ENCODE measurements at regions not wholly inside any gene's neighbourhood (a gene's known extent, or its start where the extent isn't known, plus 50 kb on each side); places are given as distances from the start of the nearest gene placed in this dataset.

DNA sequence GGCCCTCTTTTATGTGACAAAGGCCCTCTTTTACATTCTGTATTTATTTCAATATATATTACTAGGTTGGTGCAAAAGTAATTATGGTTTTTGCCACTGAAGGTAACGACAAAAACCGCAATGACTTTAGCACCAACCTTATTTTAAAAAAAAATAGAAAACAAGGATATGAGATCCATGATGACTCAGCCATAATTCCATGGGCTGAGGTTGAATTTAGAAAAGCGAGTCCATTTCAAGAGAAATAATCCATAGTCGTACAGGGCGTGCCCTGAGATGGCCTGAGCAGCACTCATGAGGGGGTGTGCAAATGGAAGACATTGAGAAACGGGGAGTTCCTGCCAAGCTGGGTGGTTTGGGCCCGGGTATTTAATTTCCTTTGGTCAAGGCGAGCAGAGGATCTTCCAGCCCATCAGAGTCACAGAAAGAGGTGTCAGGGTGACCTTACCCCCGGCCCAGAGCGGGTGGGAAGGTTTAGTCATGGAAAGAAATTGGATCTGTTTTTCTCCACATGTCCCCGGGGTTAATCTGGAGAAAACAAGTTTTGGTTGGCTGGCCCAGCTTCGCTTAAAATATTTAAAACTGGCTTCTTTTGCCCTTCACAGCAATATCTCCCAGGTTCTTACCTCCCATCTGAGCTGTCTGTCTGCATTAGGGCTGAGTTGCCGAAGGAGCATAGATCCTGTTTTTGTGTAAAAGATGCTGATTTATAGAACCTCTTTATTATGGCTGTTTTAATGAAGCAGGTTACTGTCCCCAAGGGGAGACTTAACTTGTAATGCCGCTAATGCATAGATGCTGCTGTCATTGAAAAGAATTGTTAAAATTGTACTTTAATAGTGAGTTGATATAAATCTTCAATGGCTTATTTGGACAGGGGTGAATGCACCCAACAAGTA lies 255.6 kb downstream of the PREX1 start:
- DNase-seq: no peak

DNA sequence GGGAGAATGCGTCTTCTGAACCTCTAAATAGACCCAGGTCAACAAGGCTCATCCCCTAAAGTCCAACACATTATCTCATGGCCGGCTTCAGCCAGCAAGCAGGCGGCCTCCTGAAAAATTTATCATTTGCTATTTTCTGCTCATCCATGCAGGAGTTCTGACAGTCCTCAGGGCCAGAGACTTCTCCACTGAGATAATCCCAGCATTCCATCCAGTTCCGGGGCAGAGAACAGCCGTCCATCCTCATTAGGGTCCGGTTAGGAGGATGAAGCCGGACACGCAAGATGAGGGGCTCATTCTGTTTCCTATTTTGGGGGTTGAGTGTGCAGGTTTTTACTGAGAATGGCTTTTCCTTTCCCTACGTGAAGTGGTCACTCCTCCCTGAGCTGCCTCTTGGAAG lies 258.1 kb downstream of the PREX1 start:
- no peak for DNase-seq

DNA sequence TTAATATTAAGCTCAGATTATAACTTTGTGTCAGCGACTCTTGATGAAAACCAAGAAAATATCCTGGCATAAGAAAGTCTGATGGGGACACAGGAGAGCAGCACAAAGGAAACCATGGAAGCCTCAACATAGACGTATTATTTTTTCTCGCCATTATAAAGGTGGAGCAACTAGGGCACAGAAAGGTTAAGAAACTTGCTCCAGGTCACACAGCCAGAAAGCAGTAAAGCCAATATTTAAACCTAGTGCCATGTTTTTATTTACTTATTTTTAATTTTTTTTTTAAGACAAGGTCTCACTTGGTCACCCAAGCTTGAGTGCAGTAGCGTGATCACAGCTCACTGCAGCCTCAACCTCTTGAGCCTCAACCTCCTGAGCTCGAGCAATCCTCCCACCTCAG lies 259.3 kb downstream of the PREX1 start:
- no peak for DNase-seq

DNA sequence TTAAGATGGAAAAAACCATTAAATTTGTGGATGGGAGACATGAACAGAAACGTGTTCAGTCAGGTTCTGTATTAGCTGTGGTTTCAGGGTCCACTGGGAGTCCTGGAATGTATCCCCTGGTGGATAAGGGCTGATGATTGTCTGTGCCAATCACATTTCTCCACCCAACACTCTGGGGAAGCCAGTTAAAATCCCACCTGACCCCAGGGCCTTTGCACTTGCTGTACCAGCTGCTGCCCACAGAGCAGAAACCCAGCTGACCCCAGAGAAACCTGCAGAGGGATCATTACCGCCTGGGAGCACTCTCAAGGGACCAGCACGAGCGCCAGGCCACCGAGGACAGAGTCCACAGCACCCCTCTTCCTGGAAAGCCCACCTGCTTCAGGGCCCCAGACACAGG lies 260.7 kb downstream of the PREX1 start:
- DNase-seq: no peak

GRCh38 chr20:48564982-48565539 lies 262.7 kb downstream of the PREX1 start:
- no peak for DNase-seq

GRCh38 chr20:48563191-48563870 lies 264.5 kb downstream of the PREX1 start:
- DNase-seq: no peak

GRCh38 chr20:48562586-48563116 lies 265.1 kb downstream of the PREX1 start:
- no peak for DNase-seq

DNA sequence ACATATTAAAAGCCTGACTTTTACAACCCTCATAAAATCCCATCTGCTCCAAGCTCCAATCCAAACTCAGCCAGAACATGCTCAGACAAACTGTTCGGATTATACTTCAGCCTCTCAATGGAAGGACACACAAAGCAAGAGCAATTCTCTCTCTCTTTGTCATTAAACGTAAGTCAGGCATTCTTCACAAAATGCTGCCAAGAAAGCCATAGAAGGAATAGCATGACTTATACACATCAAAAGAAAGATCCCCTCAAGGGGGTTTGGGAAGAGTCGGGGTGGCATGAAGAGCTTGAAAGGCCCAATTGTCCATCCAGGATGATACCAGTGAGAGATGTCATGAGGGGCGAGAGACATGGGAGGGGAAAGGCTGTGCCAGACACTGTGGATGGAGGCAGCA lies 268.9 kb downstream of the PREX1 start:
- no peak for DNase-seq

DNA sequence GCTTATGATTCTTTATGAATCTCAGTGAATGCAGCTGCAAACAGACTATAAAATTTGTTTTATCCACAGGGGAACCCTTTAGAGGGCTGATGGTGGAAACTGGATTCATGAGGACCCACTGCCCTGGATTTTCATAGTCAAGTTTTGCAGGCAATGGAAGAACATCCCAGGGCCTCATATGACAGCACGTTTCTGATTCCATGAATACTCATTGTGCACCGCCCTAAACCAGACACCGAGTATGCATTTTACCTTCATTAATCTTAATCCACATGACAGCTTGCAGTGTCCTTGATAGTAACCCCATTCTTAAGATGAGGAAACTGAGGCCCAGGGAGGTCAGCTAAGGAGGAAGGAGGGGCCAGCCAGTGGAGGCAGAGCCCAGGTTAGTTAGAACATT lies 270.4 kb downstream of the PREX1 start:
- no peak for DNase-seq

GRCh38 chr20:48556956-48557355 lies 270.8 kb downstream of the PREX1 start:
- no peak for DNase-seq

DNA sequence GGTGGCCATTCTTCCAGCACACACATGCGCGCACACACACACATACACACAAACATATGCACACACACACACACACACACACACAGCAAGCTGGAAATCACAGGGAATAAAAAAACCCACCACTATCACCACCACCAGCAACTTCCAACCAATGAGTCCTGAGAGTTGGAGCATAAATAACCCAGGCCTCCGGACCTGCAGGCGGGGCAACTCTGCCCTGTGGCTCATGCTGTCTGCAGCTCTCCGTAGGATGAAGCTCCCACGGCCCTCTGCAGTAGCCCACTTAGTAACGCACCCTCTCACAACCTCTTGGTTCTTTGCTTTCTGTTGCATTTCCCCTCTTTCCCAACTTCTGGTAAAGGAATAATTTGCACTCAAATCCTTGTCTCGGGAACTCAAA lies 275.2 kb downstream of the PREX1 start:
- DNase-seq: no peak

GRCh38 chr20:48550814-48551213 lies 277.0 kb downstream of the PREX1 start:
- DNase-seq: no peak

DNA sequence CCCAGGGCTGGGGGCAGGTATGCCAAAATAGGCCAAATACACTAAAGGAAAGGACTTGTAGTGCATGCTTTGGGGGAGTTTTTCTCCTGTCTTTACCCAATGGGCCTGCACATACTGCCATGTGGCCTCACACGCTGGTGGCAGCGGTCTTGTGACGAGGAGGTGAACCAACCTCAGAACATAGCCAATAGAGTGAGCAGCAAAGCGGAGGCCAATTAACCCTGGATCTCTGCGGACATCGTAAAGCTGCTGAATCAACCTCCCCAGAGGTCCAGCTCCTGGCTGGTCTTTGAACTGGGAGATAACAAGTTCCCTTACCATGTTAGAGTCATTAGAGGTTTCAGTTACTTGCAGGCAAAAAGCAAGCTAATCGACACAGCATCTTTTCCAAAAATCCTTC lies 280.1 kb downstream of the PREX1 start:
- no peak for DNase-seq

DNA sequence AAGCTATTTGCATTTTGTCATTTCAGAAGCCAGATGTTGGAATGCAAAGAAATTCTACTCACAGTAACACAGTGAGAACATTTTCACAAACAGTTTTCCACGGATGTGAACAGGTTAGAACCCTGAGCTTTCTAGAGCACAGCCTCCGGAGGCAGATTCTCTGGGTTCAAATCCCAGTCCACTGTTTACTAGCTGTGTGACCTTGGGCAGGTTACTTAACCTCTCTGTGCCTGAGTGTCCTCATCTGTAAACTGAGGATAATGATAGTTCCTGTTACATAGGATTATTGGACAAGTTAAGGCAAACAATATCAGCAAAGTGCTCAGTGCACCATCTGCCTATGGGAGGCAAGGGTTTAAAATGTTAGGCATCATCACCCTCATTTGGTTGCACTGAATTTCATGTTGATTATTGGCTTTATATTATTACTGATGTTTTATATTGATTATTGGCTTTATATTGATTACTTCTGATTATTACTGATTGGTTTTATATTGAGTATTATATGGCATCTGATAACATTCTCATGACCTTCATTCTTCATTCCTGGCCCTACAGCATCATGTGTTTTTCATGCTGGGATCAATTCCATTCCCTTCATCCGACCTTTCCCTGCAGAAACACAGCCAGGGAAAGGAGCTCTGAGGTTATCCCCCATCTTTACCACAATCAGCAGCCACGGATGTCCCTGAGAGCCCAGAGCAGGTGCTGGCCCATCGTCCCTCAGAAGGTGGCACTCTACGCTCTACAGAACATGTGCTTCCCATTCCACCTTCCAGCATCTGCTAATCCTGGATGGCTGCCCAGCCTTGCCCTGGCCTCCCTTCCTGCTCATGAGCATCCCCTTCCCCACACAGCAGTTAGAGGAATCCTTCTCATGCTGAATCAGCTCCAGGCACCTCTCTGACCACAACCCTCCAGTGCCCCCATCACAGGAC lies 283.1 kb downstream of the PREX1 start:
- no peak for DNase-seq

DNA sequence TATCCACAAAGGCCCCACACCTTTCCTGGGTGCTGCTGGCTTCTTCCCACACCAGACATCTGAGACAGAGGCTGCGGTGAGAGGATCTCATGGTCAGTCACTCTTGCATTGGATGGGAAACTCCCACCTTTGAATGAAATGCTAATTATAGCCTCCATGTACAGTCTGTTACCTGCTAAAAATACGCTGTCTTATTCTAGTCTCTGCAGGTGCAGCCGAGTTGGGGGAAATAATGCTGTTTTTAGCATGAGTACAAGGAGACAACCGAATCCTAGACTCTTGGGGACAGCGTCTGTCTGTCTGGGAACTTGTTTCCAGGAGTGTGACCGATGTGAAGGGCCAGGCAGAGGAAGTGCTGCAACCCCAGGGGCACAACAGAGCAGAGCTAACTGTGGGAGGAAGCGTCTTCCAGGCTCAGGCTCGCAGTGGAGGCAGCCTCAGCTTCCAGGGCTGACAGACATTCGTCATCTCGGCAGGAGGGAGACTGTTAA lies 286.2 kb downstream of the PREX1 start:
- peak in 1 of 3 donors; percentile 2 for DNase-seq

GRCh38 chr20:48538856-48539255 lies 288.9 kb downstream of the PREX1 start:
- no peak for DNase-seq

GRCh38 chr20:48538058-48538825 lies 289.6 kb downstream of the PREX1 start:
- DNase-seq: no peak

GRCh38 chr20:48536206-48536605 lies 291.6 kb downstream of the PREX1 start:
- DNase-seq: no peak

- DNase-seq: no peak
Measured at GRCh38 chr20:48535556-48535955, 292.2 kb downstream of the PREX1 start.

DNA sequence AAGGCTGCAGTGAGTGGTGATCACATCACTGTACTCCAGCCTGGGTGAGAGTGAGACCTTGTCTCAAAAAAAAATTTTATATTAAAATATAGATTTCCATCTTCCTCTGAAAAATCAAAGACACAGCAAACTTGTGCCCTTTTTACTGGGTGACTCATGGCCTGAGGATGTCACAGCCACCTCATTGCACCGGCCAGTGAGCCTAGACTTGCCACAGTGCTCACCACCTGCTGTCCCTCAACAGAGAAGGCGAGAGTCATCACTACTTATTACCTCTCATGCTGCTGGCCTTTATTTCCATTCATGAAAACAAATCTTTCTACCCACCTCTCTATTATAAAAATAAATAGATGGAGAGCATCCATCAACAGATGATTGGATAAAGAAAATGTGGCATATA lies 295.8 kb downstream of the PREX1 start:
- DNase-seq: no peak

DNA sequence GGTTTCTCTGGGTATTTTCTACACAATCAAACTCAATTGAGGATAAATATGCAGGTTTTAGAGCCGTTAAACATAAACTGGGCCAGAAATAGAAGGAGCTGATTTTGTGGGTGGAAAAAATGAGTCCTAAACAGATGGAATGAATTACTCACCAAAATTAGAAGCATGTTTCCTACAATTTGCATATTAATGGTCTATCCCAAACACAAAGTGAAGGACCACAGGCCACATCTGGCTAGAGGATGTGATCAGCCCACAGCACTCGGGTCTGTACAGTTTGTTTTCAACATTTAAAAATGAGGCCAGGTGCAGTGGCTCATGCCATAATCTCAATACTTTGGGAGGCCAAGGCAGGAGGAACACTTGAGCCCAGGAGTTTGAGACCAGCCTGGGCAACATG lies 296.3 kb downstream of the PREX1 start:
- no peak for DNase-seq

DNA sequence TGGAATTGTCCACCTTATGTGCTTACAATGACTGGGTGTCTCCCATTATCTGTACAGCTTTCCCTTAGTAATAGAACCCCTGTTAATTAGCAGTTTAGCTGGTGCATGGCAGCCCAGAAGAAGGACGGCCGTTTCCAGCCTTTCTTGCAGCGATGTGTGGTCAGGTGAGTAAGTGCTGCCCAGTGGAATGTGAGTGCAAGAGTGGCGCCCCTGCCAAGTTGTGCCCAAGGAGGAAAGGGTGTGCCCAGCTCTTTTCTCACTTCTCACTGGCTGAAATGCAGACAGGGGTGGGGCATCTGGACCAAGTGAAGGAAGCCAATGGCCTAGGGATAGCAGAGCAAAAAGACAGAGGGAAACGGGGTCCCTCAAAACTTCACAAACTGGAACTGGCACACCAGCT lies 296.8 kb downstream of the PREX1 start:
- no peak for DNase-seq

Data from suppressor macrophage treated with lipopolysaccharide for 1 hour (primary cell).